DND-41 (cell line): ENCODE measurements at regions not wholly inside any gene's neighbourhood (a gene's known extent, or its start where the extent isn't known, plus 50 kb on each side); places are given as distances from the start of the nearest gene placed in this dataset.

Source experiments
- ATAC-seq: fragments of 200-7000 bp; cut with Tn5 transposase; 3 replicates; pipeline ENCODE4 v1.9.1; 2021; ENCODE audit warnings: low read depth; ENCODE audit not compliant: insufficient read depth
- DNase-seq: peaks from one replicate; pipeline ENCODE4 v3.0.0-alpha.2; 2020
- H2AFZ ChIP-seq: 2 replicates; pipeline ENCODE4 v1.6.0; 2012; ENCODE audit warnings: low read depth, low read length
- H3K27ac ChIP-seq: 2 replicates; pipeline ENCODE4 v1.5.1; 2012; ENCODE audit warnings: low read length, inconsistent platforms
- H3K27me3 ChIP-seq: fragments of 200-600 bp; sonication (generic); 2 replicates; pipeline ENCODE4 v1.6.0; 2012; ENCODE audit warnings: low read length, mild to moderate bottlenecking, inconsistent platforms; ENCODE audit not compliant: insufficient read depth, poor library complexity
- H3K36me3 ChIP-seq: 2 replicates; pipeline ENCODE4 v1.5.1; 2012; ENCODE audit warnings: low read length, inconsistent platforms; ENCODE audit not compliant: insufficient read depth
- H3K4me1 ChIP-seq: 2 replicates; pipeline ENCODE4 v1.5.1; 2012; ENCODE audit warnings: mild to moderate bottlenecking, low read length; ENCODE audit not compliant: insufficient read depth
- H3K4me2 ChIP-seq: 2 replicates; pipeline ENCODE4 v1.6.0; 2012; ENCODE audit warnings: mild to moderate bottlenecking, moderate library complexity, low read length, inconsistent platforms; ENCODE audit not compliant: insufficient read depth
- H3K4me3 ChIP-seq, 2 experiments: fragments of 200-600 bp in 1 of 2; shearing (Covaris generic) in 1 of 2; 2 replicates each; pipeline ENCODE4 v1.5.1; 2012 to 2016; ENCODE audit warnings: inconsistent platforms in 2 of 2, low read length in 2 of 2, mild to moderate bottlenecking in 2 of 2, low read depth in 1 of 2, moderate library complexity in 1 of 2
- H3K79me2 ChIP-seq: 2 replicates; pipeline ENCODE4 v1.6.0; 2012; ENCODE audit warnings: low read length, inconsistent platforms; ENCODE audit not compliant: insufficient read depth
- H3K9ac ChIP-seq: 2 replicates; pipeline ENCODE4 v1.6.0; 2012; ENCODE audit warnings: low read depth, mild to moderate bottlenecking, inconsistent platforms, low read length, moderate library complexity
- H3K9me3 ChIP-seq: 2 replicates; pipeline ENCODE4 v1.5.1; 2012; ENCODE audit warnings: low read length, moderate library complexity, mild to moderate bottlenecking, inconsistent platforms; ENCODE audit not compliant: insufficient read depth, severe bottlenecking
- H4K20me1 ChIP-seq: 2 replicates; pipeline ENCODE4 v1.6.0; 2012; ENCODE audit warnings: low read length; ENCODE audit not compliant: insufficient read depth
- CTCF ChIP-seq: IDR thresholded peaks from 2 replicates; pipeline ENCODE4 v1.5.1; 2012; ENCODE audit warnings: borderline replicate concordance, low read length, moderate library complexity, mild to moderate bottlenecking; ENCODE audit not compliant: poor library complexity, severe bottlenecking; ENCODE audit errors: extremely low read depth
- EZH2 ChIP-seq: IDR thresholded peaks from 3 replicates; pipeline ENCODE4 v1.6.1; 2012; ENCODE audit warnings: borderline replicate concordance, low read depth, mild to moderate bottlenecking, moderate library complexity, low read length, inconsistent platforms; ENCODE audit not compliant: severe bottlenecking

DNA sequence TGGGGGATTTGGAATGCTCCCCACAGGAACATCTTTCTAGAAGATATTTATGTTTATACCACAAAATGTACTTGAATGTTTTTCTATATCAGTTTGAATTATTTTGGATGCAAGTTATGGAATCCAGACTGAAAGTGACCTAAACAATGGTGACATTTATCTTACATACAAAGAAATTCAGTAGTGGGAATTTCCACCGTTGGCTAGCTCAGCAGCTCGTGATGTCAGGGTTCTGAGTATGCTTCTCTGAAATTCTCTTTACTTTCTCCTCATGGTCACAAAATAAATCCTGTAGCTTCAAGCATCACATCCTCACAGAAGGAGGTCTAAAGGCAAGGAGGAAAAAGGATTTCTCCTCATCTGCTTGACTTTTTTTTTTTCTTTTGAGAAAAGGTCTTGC is 105.3 kb downstream of the AKAIN1 start:
- DNase-seq (no peak), ATAC-seq (no peak)
- H3K9me3 ChIP-seq: peaks cover 2% of the 10 kb centered on the region
- H3K27me3 ChIP-seq: no peaks in the 10 kb centered on the region
- H3K27ac ChIP-seq: no peak overlapping the region
- no peaks in the 10 kb centered on the region for H3K79me2 ChIP-seq
- no peak overlapping the region for H3K4me2 ChIP-seq
- H2AFZ ChIP-seq: no peak overlapping the region
- no peaks in the 10 kb centered on the region for H3K4me1 ChIP-seq
- no peak overlapping the region for H3K4me3 ChIP-seq
- no peak overlapping the region for H3K9ac ChIP-seq
- TF ChIP-seq EZH2: no peak
- no peak for TF ChIP-seq CTCF
- H4K20me1 ChIP-seq: no peaks in the 10 kb centered on the region
- no peaks in the 10 kb centered on the region for H3K36me3 ChIP-seq

DNA sequence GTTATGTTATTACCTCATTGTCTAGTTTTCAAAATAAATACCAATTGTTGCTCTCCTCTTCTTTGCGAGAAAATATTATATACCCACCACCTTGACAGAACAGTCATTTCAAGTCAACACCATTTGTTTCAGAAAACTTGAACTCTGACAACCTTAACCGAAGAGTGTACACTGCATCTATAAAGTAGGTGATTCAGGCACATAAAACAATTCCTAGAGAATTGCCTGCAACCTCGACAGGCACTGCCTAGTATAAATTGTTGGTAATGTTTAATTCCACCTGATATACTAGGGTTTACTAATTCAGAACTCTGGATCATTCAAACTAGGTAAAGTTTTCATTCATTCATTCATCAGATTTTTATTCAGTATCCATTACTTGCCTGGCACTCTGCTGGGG is 121.8 kb downstream of the AKAIN1 start:
- peaks cover 8% of the 10 kb centered on the region for H3K27me3 ChIP-seq
- no peak for ATAC-seq
- no peaks in the 10 kb centered on the region for H3K9me3 ChIP-seq
- no peak overlapping the region for H2AFZ ChIP-seq
- no peaks in the 10 kb centered on the region for H3K36me3 ChIP-seq
- H3K4me3 ChIP-seq: no peak overlapping the region
- no peaks in the 10 kb centered on the region for H3K4me1 ChIP-seq
- DNase-seq: no peak
- TF ChIP-seq CTCF (no peak), EZH2 (no peak)
- H3K79me2 ChIP-seq: no peaks in the 10 kb centered on the region
- no peak overlapping the region for H3K27ac ChIP-seq
- no peak overlapping the region for H3K9ac ChIP-seq
- H4K20me1 ChIP-seq: no peaks in the 10 kb centered on the region
- H3K4me2 ChIP-seq: no peak overlapping the region

GRCh38 chr18:5073026-5073944 is 123.8 kb downstream of the AKAIN1 start:
- ATAC-seq (peak; percentile 90), DNase-seq (peak; percentile 53)

More at GRCh38 chr18:5073026-5073944, 123.8 kb downstream of the AKAIN1 start:
- Histone ChIP-seq H3K4me2 (no peak overlapping the region), H3K36me3 (no peaks in the 10 kb centered on the region), H3K9ac (no peak overlapping the region), H3K79me2 (no peaks in the 10 kb centered on the region), H3K27ac (no peak overlapping the region), H3K9me3 (no peaks in the 10 kb centered on the region), H3K4me1 (no peaks in the 10 kb centered on the region), H2AFZ (no peak overlapping the region), H4K20me1 (no peaks in the 10 kb centered on the region), H3K4me3 (no peak overlapping the region), H3K27me3 (peaks cover 11% of the 10 kb centered on the region)
- TF ChIP-seq EZH2 (no peak), CTCF (peak; percentile 73)
